H9 (cell line): ENCODE measurements at regions not wholly inside any gene's neighbourhood (a gene's known extent, or its start where the extent isn't known, plus 50 kb on each side); places are given as distances from the start of the nearest gene placed in this dataset.

Experiments used
- DNase-seq: peaks from one replicate; pipeline ENCODE4 v3.0.0-alpha.2; 2017
- H2AFZ ChIP-seq: one replicate; pipeline ENCODE4 v1.6.1; 2013; ENCODE audit warnings: mild to moderate bottlenecking, low read length, control low read depth, moderate library complexity
- H2AK5ac ChIP-seq: 2 replicates; pipeline ENCODE4 v1.6.1; 2013; ENCODE audit warnings: low read length, control low read depth, mixed read lengths; ENCODE audit not compliant: insufficient read length
- H2BK120ac ChIP-seq: one replicate; pipeline ENCODE4 v1.6.1; 2013; ENCODE audit warnings: low read depth, mild to moderate bottlenecking, low read length, control low read depth, inconsistent platforms; ENCODE audit not compliant: poor library complexity, severe bottlenecking
- H2BK12ac ChIP-seq: 2 replicates; pipeline ENCODE4 v1.6.1; 2013; ENCODE audit warnings: low read length, control low read depth, mixed read lengths, low read depth; ENCODE audit not compliant: insufficient read length
- H2BK15ac ChIP-seq: 2 replicates; pipeline ENCODE4 v1.6.1; 2013; ENCODE audit warnings: low read depth, low read length, control low read depth
- H2BK20ac ChIP-seq: one replicate; pipeline ENCODE4 v1.6.1; 2013; ENCODE audit warnings: low read depth, mild to moderate bottlenecking, low read length, control low read depth, inconsistent platforms; ENCODE audit not compliant: poor library complexity, severe bottlenecking
- H2BK5ac ChIP-seq: 2 replicates; pipeline ENCODE4 v1.6.1; 2013; ENCODE audit warnings: low read length, control low read depth, mixed read lengths; ENCODE audit not compliant: insufficient read length
- H3K14ac ChIP-seq: 2 replicates; pipeline ENCODE4 v1.6.1; 2013; ENCODE audit warnings: low read length, control low read depth; ENCODE audit not compliant: insufficient read depth
- H3K18ac ChIP-seq: 2 replicates; pipeline ENCODE4 v1.6.1; 2013; ENCODE audit warnings: low read depth, mild to moderate bottlenecking, mixed read lengths, low read length, control low read depth; ENCODE audit not compliant: insufficient read length
- H3K23ac ChIP-seq: 2 replicates; pipeline ENCODE4 v1.6.1; 2013; ENCODE audit warnings: low read length, control low read depth, mixed read lengths, low read depth; ENCODE audit not compliant: insufficient read length
- H3K23me2 ChIP-seq: 2 replicates; pipeline ENCODE4 v1.6.1; 2013; ENCODE audit warnings: low read depth, mild to moderate bottlenecking, mixed read lengths, low read length, control low read depth; ENCODE audit not compliant: insufficient read length, poor library complexity, severe bottlenecking
- H3K27ac ChIP-seq: 2 replicates; pipeline ENCODE4 v1.5.1; 2013; ENCODE audit warnings: low read length, control low read depth, mixed read lengths, low read depth; ENCODE audit not compliant: insufficient read length
- H3K27me3 ChIP-seq: 2 replicates; pipeline ENCODE4 v1.6.1; 2013; ENCODE audit warnings: low read length, control low read depth, inconsistent platforms; ENCODE audit not compliant: insufficient read depth
- H3K4ac ChIP-seq: 2 replicates; pipeline ENCODE4 v1.6.1; 2013; ENCODE audit warnings: low read depth, mild to moderate bottlenecking, control low read depth, inconsistent platforms, low read length, moderate library complexity
- H3K4me1 ChIP-seq: 2 replicates; pipeline ENCODE4 v1.6.1; 2013; ENCODE audit warnings: low read length, control low read depth, inconsistent platforms; ENCODE audit not compliant: insufficient read depth
- H3K4me2 ChIP-seq: 2 replicates; pipeline ENCODE4 v1.6.1; 2013; ENCODE audit warnings: low read length, control low read depth, mixed read lengths; ENCODE audit not compliant: insufficient read length, insufficient read depth
- H3K56ac ChIP-seq: 2 replicates; pipeline ENCODE4 v1.6.1; 2013; ENCODE audit warnings: low read depth, mild to moderate bottlenecking, mixed read lengths, low read length, control low read depth; ENCODE audit not compliant: insufficient read length
- H3K79me1 ChIP-seq: 2 replicates; pipeline ENCODE4 v1.6.1; 2013; ENCODE audit warnings: low read depth, mild to moderate bottlenecking, moderate library complexity, low read length, control low read depth, inconsistent platforms; ENCODE audit not compliant: insufficient read depth, poor library complexity, severe bottlenecking
- H3K79me2 ChIP-seq: 2 replicates; pipeline ENCODE4 v1.6.1; 2013; ENCODE audit warnings: low read length, control low read depth, inconsistent platforms; ENCODE audit not compliant: insufficient read depth
- H3K9ac ChIP-seq: 2 replicates; pipeline ENCODE4 v1.6.1; 2013; ENCODE audit warnings: low read length, control low read depth, mixed read lengths; ENCODE audit not compliant: insufficient read length; ENCODE audit errors: extremely low read depth
- H3K9me3 ChIP-seq: one replicate; pipeline ENCODE4 v1.6.1; 2013; ENCODE audit warnings: low read depth, low read length, inconsistent platforms; ENCODE audit not compliant: control insufficient read depth
- H3T11ph ChIP-seq: one replicate; pipeline ENCODE4 v1.6.1; 2013; ENCODE audit warnings: mild to moderate bottlenecking, low read length, control low read depth, inconsistent platforms
- H4K20me1 ChIP-seq: one replicate; pipeline ENCODE4 v1.6.1; 2013; ENCODE audit not compliant: control insufficient read depth, insufficient read length, insufficient read depth
- H4K5ac ChIP-seq: 2 replicates; pipeline ENCODE4 v1.6.1; 2013; ENCODE audit warnings: low read depth, mild to moderate bottlenecking, mixed read lengths, low read length, control low read depth; ENCODE audit not compliant: insufficient read length
- H4K8ac ChIP-seq: replicated peaks from 2 replicates; pipeline ENCODE4 v1.6.1; 2013; ENCODE audit warnings: low read length, control low read depth, mixed read lengths, low read depth; ENCODE audit not compliant: insufficient read length
- H4K91ac ChIP-seq: 2 replicates; pipeline ENCODE4 v1.6.1; 2013; ENCODE audit warnings: low read depth, mild to moderate bottlenecking, moderate library complexity, mixed read lengths, low read length, control low read depth; ENCODE audit not compliant: insufficient read length
- H3K27ac Mint-ChIP-seq, 3 experiments: 2 replicates in 2 of 3; 3 replicates in 1 of 3; pipeline ENCODE4 v1.8.0; 2020 to 2021; ENCODE audit warnings: mixed read lengths in 3 of 3, mild to moderate bottlenecking in 1 of 3, moderate library complexity in 1 of 3
- H3K27me3 Mint-ChIP-seq: 2 replicates; pipeline ENCODE4 v1.8.0; 2021; ENCODE audit warnings: low read depth, mild to moderate bottlenecking, moderate library complexity, mixed read lengths
- H3K36me3 Mint-ChIP-seq, 3 experiments: 2 replicates in 2 of 3; 3 replicates in 1 of 3; pipeline ENCODE4 v1.8.0; 2020 to 2021; ENCODE audit warnings: low read depth in 3 of 3, mixed read lengths in 3 of 3; ENCODE audit not compliant: insufficient read depth in 1 of 3
- H3K4me1 Mint-ChIP-seq, 2 experiments: 2 replicates each; pipeline ENCODE4 v1.8.0; 2020; ENCODE audit warnings: mixed read lengths in 2 of 2
- H3K4me3 Mint-ChIP-seq, 2 experiments: 2 replicates in 1 of 2; 3 replicates in 1 of 2; pipeline ENCODE4 v1.8.0; 2020 to 2021; ENCODE audit warnings: mild to moderate bottlenecking in 2 of 2, mixed read lengths in 2 of 2, moderate library complexity in 1 of 2
- H3K9me3 Mint-ChIP-seq, 2 experiments: 2 replicates in 1 of 2; 3 replicates in 1 of 2; pipeline ENCODE4 v1.8.0; 2020; ENCODE audit warnings: mild to moderate bottlenecking in 2 of 2, mixed read lengths in 2 of 2, moderate library complexity in 1 of 2
- CTCF ChIP-seq: fragments of 200-600 bp; sonication (generic); conservative IDR thresholded peaks from 3 replicates; pipeline ENCODE4 v1.8.0; 2021; ENCODE audit warnings: antibody characterized with exemption, mild to moderate bottlenecking
- WGBS: extraction: QIAGEN DNeasy Blood & Tissue Kit; methylation state at CpG from one replicate; pipeline ENCODE4 v1.1.7; 2013; ENCODE audit warnings: missing lambda C conversion rate, low lambda C conversion rate, mixed read lengths; ENCODE audit not compliant: insufficient read length; ENCODE audit errors: extremely low coverage; 5-methylcytosine and 5-hydroxymethylcytosine counted together

- no peak overlapping the region for H3K4me2 ChIP-seq
- no peak overlapping the region for H3K27ac ChIP-seq
- no peak overlapping the region for H3K14ac ChIP-seq
- no peak overlapping the region for H2BK5ac ChIP-seq
- H2BK120ac ChIP-seq: no peak overlapping the region
- H3K56ac ChIP-seq: no peak overlapping the region
- no peak overlapping the region for H2AK5ac ChIP-seq
- no peak overlapping the region for H2BK20ac ChIP-seq
- H3K79me2 ChIP-seq: no peaks in the 10 kb centered on the region
- H3K9me3 Mint-ChIP-seq: 0 out of 5 replicates have a peak, but pooled peaks cover 0 to under 1% of the 10 kb centered on the region in 2 experiments
- H3K23ac ChIP-seq: no peak overlapping the region
- no peak overlapping the region for H2AFZ ChIP-seq
- H3K36me3 Mint-ChIP-seq: no peaks in the 10 kb centered on the region; a peak in 1 of 7 replicates
- no peaks in the 10 kb centered on the region for H3K4me1 ChIP-seq
- no peak overlapping the region for H3K9ac ChIP-seq
- no peaks in the 10 kb centered on the region for H3K79me1 ChIP-seq
- peaks cover 22 to 24% of the 10 kb centered on the region in 2 experiments for H3K4me1 Mint-ChIP-seq
- H3K27me3 Mint-ChIP-seq: no peaks in the 10 kb centered on the region
- no peaks in the 10 kb centered on the region for H3K9me3 ChIP-seq
- H3K27me3 ChIP-seq: no peaks in the 10 kb centered on the region
- H2BK15ac ChIP-seq: no peak overlapping the region
- no CpG with 5 or more reads among the region's 9 CpGs for WGBS
- no peaks in the 10 kb centered on the region for H4K20me1 ChIP-seq
- no peak overlapping the region for H4K91ac ChIP-seq
- no peak overlapping the region for H3K4me3 Mint-ChIP-seq
- H3K23me2 ChIP-seq: no peaks in the 10 kb centered on the region
- no peak overlapping the region for H3K18ac ChIP-seq
- H4K8ac ChIP-seq: no peak overlapping the region
- H3T11ph ChIP-seq: no peak overlapping the region
- H3K27ac Mint-ChIP-seq: no peak overlapping the region; a peak in 1 of 7 replicates
- no peak for DNase-seq
- H2BK12ac ChIP-seq: no peak overlapping the region
- no peak for TF ChIP-seq CTCF
- no peak overlapping the region for H4K5ac ChIP-seq
- H3K4ac ChIP-seq: no peak overlapping the region
These were observed 336.4 kb downstream of the BRD1 start for GRCh38 chr22:49491221-49491635.
